ENCODE measurements at regions not wholly inside any gene's neighbourhood (a gene's known extent, or its start where the extent isn't known, plus 50 kb on each side); places are given as distances from the start of the nearest gene placed in this dataset.

DNA sequence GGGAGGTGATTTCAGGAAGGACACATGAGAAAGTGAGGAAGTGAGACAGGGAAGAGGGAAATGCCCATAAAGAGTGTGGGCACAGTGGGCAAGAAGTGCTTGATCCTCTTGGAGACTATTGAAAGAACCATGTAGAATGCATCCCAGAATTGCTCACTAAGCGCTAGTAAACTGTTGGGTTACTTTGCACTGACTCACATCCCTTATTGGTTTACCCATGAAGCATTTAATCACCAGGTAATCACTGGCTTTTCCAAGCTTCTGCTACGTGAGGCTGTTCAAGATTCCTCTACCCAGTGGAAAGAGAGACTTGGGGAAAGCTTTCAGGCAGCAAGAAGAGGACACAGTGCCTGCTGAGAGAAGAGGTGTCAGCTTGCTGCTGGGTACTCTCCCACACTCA lies 410.0 kb upstream of the JAG1 start:
- no peak for DNase-seq (ENCODE audit: low read depth in 2 of 2)

DNA sequence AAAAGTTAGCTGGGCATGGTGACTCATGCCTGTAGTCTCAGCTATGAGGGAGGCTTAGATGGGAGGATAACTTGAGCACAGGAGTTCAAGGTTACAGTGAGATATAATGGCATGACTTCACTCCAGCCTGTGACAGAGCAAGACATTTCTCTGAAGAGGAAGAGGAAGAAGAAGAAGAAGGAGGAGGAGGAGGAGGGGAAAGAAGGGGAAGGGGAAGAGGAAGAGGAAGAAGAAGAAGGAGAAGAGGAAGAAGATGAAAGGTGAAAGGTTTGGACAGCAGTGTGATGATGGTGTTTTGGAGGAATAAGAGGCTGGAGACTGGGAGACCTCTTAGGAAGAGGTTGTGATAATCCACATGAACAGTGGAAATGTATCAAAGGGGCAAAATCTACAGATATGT lies 410.7 kb upstream of the JAG1 start:
- no peak for DNase-seq (ENCODE audit: low read depth in 2 of 2)

DNA sequence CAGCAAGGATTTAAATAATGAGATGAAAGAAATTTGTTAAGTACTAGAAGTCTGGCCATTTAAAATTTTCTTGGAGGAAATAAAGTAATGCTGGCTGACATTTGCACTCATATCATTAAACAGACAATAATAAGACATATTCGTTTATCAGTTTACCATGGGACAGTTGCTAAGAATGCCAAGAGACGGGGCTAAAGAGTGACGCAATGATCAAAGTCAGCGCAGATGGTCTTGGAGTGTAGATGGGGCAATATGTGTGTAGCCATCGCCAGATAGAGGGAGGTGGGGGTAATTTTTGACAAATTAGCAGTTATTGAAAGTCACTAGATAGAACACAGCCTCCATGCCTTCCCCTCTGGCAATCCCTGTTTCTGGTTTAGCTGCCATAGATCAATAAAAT lies 413.2 kb upstream of the JAG1 start:
- DNase-seq (ENCODE audit: low read depth in 2 of 2): no peak

DNA sequence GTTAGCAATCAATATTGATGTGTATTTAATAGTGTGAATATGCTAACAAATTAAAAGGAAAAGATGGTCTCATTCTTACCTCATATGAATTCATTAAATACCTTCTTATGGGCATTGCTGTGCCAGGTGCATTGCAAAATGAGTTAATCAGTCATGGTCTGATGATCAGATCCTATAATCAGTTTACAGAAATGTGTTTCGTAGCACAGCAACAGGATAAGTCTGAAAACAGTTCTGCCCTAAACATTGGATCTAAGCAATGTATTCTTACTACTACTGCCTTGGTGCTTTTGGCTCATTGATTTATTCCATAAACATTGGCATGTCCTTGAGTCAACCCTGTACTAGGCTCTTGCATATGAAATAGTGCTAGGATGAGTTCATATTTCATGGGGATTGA lies 417.0 kb upstream of the JAG1 start:
- DNase-seq (ENCODE audit: low read depth in 2 of 2): no peak

DNA sequence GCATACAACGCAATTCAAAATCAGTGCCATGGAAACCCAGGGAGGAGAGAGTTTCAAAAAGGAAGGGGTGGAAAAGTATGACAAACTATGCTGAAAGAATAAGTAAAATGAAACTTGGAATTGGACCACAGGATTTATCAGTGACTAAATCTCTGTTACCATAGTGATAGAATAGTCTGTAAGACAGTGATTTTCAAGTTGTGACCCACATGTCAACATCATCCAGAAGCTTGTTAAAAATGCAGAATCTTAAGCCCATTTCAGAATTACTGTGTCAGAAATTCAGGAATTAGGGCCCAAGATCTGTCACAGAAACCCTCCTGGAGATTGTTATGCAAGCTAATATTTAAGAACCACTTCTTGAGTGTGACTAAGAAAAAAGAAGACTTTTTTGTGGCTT lies 417.7 kb upstream of the JAG1 start:
- no peak for DNase-seq (ENCODE audit: low read depth in 2 of 2)

DNA sequence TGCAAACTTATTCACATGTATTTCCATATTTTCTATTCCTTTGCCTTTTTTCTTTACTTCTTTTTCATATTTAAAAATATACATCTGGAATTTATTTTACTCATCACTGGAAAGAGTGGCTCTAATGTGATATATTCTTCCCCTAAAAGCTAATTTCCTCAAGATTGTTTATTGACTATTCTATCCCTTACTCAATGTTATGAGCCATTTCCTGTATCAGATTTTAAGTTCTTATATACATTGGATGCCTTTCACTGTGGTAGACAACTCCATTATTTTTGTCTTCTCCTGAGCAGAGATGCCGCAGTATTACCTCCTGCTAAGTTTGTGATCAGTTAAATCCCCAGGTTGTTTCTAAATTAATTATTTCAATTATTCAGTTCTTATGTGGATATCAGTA lies 418.4 kb upstream of the JAG1 start:
- no peak for DNase-seq (ENCODE audit: low read depth in 2 of 2)

DNA sequence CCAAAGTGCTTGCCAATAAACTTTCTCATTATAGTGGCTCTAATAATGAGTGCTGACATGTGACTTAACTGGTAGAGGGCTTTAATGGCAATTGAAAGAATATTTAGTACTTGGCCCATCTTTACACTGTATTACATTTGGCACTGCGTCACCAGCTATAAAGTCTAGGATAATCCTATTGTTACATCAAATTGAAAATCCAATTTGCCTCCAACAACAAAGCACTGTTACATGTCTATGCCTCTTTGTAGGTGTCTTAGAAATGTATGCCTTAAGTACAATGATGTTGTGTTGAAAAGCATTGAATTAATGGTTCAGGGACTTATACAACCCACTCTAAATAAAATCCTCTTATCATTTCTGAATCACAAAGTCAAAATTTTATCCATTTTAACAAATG lies 420.4 kb upstream of the JAG1 start:
- DNase-seq (ENCODE audit: low read depth in 2 of 2): no peak

DNA sequence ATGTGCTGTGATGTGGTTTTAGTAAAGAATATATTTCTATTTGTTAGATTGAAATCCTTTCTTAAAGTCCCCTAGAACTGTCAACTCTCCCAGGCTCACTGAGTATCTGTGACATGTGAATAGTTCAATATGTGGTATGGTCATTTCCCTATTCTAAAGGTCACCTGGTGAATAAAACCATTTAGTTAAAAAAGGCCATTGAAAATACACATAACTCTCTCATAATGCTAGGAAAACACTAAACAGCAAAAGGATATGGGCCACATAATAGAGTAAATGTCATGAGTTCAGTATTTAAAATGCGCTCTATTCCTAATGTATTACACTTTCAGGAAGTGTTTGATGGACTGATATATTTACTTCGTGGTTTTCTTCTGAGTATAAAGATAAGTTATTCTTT lies 420.9 kb upstream of the JAG1 start:
- DNase-seq (ENCODE audit: low read depth in 2 of 2): no peak

DNA sequence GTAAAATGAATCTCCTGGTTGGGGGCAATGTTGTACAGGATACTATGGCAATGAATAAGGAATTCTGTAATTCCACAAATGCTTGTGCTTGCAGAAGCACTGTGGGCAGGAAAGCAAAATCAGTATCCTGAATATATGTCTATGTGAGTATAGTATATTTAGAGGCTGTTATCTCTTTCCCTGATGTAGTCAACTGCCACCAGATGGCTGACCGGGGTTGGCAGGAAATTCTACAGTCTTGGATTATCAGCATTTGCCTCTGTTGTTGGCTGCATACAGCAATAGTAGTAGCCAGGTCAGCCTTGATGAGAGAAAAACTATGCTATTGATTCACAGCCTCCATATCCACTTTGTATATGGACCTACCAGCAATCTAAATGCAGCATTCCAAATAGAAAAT lies 425.1 kb upstream of the JAG1 start:
- DNase-seq (ENCODE audit: low read depth in 2 of 2): no peak

DNA sequence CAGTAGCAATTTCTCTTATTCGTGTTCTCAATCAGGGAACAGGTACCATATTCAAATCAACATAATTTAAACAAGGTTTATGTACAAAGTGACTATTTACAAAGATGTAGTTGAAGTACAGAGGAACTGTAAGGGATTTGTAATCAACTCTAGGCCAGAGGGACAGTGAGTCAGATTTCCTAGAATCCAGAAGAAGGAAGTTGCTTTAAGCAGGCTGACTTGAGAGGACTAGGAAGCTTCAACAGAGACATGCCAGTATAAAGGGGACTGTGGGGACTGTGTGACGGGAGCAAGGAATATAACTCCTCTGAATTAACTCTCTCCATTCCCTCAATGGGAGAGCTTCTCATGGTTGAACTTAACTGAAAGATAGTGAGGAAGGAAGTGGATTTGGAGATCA lies 427.4 kb upstream of the JAG1 start:
- no peak for DNase-seq (ENCODE audit: low read depth in 2 of 2)

DNA sequence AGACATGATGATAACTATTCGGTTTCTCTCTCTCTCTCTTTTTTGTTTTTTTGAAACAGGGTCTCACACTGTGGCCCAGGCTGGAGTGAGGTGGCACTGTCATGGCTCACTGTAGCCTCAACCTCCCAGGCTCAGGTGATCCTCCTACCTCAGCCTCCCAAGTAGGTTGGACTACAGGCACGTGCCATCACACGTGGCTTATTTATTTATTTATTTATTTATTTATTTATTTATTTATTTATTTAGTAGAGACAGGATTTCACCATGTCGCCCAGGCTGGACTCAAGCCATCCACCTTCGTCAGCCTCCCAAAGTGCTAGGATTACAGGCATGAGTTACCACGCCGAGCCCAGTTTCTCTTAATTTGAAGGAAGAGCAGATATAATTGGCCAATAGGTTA lies 427.9 kb upstream of the JAG1 start:
- no peak for DNase-seq (ENCODE audit: low read depth in 2 of 2)

DNA sequence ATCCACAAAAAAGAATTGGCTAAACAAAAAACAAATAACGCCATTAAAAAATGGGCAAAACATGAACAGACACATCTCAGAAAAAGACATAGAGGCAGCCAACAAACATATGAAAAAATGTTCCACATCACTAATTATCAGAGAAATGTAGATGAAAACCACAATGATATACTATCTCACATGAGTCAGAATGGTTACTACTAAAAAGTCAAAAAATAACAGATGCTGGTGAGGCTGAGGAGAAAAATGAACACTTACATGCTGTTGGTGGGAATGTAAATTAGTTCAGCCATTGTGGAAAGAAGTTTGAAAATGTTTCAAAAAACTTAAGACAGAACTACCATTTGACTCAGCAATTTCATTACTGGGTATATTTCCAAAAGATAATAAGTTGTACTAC lies 430.1 kb upstream of the JAG1 start:
- no peak for DNase-seq (ENCODE audit: low read depth in 2 of 2)

DNA sequence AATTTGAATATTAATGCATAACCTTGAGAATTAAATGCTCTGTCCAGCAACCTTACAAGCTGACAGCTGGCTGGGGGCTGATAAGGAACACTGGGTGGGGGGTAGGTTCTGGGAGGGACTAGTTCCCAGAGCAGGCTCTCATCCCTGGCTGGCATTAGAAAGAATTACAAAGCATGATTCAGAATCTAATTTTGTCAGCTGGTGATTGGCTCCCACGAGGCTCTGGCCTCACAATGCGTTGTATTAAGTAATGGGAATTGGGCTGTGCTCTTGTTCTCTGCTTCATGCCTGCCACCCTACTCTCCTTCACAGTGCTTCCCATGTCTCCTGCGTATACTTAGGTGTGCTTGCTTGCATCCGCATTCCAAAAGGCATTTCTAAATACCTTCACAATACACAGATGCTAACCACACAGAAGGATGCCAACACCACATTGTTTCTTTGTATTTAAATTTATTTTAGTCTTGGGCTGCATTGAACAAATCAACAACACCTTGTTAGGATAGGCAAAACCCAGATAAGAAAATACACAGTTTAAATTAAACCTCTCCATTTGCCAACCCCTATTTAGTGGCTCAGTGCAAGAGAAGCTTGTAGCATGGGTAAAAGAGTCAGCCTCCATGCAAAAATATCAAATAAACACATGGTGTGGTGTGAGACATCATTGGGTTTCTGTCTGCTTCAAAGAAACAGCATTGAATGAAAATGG lies 434.5 kb upstream of the JAG1 start:
- no peak for DNase-seq (ENCODE audit: low read depth in 2 of 2)

DNA sequence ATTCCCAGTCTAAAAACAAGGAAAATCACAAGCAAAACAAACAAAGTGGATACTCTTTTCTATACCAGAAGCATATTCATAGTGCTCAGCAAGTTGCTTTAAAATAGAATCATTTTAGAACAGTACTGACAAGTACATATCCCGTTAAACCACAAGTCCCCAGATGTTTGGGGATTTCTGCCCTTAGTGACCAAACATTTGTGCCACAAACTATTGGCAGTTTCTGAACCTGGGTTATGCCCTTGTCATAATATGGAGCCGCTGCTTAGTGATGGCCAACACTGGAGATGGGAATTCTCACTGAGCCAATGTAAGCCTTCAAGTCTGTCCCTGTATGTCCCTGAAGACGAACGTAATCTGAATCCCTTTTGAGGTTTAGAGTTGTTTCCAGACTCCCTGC lies 436.7 kb upstream of the JAG1 start:
- DNase-seq (ENCODE audit: low read depth in 2 of 2): no peak

DNA sequence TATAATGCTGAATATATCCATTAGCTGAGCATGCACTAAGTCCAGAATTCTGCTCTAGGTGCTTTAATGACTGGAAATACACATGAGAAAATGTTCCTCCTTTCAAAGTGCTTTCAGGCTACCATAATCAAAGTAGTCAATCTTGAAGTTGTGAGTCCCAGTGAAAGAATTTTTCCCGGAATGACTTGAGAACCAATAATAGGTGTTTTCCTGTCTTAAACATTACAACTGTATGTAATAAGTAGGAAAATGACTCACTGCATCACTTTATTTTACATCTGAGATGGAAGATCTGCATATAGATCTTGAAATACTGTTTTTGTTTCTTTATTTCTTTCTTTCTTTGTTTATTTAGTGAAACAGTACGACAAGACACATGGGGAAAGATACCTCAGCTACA lies 437.4 kb upstream of the JAG1 start:
- no peak for DNase-seq (ENCODE audit: low read depth in 2 of 2)

DNA sequence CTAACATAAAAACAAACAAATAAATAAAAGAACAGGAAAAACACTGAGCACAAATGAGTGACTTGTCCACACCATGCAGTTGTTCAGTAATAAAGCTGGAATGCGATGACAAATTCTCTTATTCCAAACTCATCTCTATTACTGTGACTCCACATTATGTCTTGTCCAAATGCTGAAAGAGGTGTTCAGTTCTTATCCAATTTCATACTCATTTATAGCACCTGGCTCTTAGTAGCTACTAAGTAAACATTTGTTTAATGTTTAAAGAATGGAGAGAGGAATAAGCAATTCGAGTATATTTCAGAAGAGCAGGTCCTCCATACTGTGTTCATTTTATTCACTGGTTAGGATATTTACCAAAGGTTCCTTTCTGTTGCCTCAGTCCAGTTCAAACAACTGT lies 439.0 kb upstream of the JAG1 start:
- DNase-seq (ENCODE audit: low read depth in 2 of 2): no peak

DNA sequence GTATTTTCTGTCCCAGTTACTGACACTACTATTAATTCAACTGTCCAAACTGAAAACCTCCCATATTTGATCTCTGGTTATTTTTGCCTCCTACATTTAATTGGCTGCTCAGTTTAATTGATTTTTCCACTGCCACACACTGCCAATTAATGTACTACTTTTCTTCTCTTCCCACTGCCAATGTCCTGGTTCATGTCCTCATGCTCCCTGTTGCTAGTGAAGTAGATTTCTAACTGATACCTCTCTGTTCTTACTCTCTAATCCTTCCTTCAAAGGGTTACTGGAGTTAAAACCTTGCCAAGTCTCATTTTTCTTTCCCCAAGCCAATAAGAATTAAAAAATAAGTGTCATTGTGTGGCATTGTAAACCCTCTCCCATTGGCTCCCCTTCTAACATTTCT lies 440.6 kb upstream of the JAG1 start:
- no peak for DNase-seq (ENCODE audit: low read depth in 2 of 2)

DNA sequence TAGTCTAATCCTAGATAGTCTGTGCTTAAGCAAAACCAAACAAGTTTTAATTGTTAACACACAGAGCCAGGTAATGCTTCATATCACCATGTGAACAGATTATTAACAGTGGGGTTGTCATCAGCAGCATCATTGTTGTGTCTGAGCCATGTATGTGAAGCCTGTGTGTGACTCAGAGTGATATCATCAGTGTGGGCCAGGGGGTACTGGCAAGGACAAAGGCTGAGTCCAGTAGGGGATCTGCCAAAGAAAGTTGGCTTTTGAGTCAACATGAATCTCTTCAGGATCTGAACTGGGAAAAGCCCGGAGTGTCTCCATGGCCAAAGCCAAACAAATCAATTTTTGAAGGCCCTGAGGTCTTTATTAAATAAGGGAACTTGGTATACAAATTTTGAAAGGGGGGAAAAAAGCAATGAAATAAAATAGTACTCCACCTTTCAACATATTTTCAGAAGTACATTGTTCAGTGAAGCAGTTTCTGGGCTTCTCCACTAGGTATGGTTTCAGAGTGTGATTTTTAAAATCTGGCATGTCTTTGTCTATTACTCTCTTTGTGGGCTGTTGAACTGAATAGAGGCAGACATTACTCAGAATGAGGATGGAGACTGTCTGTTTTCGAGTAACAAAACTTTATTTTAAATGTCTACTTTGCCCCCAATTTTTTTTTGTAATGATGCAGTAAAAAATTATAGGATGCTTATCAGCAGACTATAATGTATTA lies 444.2 kb upstream of the JAG1 start:
- DNase-seq (ENCODE audit: low read depth in 2 of 2): no peak

DNA sequence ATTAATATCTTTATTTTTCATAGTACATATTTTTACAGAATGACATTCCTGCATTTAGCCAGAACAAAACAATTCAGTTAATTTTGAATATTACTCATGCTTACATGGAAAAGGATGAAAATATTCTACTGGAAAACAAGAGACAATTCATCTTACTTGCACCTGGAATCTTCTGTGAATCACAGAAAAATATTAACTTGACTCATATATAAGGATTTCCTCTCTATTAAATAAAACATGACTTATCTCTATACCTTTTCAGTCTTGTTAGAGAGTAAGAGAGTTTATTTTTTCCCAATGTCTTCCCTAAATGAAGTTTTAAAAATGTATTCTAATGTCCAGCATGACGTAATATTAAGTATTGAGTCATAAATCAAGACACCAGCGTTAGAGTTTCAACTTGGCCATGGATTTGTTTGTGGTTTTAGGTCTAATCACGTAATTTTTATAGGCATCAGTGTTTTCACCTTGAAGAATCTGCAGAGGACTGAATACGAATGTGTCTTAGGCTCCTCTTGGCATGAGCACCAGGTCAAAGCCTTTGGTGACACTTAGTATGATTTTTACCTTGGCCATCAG lies 445.1 kb upstream of the JAG1 start:
- no peak for DNase-seq (ENCODE audit: low read depth in 2 of 2)

DNA sequence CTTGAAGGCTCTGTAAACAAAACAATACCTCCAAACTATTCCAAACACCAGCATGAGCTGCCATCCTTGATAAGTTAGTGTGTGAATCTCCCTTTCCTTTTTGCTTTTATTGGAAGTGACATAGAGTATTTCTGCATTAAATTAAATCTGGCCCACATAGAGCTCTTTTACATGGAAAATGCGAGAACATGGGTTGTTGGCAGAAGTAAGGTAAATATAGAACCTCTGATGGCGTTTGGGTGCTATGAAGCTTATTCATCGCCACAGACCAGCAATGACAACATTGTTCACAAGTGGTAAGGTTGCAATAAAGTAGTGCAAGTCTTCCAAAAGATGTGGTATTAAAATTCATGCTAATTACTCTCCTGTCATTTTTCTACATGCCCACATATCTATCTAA lies 445.8 kb upstream of the JAG1 start:
- DNase-seq (ENCODE audit: low read depth in 2 of 2): no peak

DNA sequence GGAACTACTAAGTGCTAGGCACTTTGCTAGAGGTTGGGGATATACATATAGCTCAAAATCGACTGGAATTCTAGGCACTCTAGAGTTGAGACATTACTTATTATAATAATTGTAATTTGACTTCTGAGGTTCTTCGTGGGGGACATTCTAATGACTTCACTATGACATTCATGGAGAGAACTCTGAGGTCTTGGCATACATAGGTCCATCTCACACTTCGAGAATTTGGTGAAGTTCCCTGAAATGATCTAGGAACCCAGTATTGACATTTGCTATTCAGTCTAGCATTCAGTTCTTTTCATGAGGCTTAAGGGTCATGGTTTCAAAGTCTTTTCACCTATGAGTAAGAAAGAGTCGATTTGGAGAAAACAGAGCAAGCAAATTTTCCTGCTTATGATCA lies 446.6 kb upstream of the JAG1 start:
- DNase-seq (ENCODE audit: low read depth in 2 of 2): no peak

DNA sequence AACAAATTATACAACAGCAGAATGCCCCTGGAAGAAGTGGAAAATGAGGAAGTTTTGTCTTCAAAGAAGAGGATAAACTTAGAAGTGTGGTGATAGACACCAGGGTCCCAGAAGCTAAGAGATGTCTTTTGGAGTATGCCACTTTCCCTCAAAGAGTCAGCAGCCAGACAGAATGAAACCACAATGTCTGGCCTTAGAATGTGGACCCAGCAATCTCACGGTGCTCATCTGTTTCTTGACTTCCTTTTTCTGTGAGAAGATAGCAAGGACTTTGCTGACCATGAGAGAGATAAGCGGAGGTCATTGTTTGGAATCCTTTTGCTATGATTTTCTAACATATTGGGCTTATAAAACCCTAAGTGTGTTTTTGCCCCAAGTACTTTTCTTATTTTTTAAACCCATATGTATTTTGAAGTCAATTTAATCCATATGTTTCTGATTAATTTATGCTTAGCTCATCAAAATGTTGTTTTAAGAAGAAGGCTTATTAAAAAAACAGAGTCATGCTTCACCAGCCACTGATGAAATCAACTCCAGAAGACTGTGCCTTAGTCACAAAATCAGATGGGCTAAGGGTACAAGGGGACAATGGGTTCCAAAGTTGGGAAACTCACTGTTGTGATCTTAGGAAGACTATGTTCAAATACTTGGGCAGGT lies 451.2 kb upstream of the JAG1 start:
- no peak for DNase-seq (ENCODE audit: low read depth in 2 of 2)

DNA sequence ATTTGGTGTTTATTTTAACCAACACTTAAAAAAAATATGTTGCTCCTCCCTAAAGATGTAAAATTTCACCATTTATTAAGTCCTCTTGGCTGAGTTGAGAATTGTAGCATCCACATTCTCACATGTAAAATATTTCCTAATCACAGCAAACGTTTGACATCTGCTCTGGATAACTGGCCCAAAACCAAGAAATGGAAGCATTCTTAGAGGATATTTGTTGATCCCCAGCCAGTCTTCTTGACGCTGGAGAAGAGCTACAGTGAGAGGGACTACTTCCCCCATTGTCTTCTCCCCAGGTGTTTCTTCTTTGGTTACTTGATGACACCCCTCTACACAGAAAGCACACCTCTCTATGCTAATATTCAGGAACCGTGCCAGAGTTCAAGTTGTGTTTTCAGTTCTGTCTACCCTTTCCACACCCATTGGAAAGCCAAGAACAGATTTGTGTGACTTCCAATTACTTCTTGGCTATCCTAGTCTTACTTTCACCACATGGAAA lies 454.5 kb upstream of the JAG1 start:
- DNase-seq (ENCODE audit: low read depth in 2 of 2): no peak
